ENCODE measurements at regions not wholly inside any gene's neighbourhood (a gene's known extent, or its start where the extent isn't known, plus 50 kb on each side); places are given as distances from the start of the nearest gene placed in this dataset.

- DNase-seq (ENCODE audit: low read depth), result no peak
Measured at GRCh38 chr11:15379483-15379882, 264.8 kb downstream of the INSC start.

GRCh38 chr11:15390857-15391256 lies 276.1 kb downstream of the INSC start:
- no peak for DNase-seq (ENCODE audit: low read depth)

GRCh38 chr11:15396778-15397177 lies 282.1 kb downstream of the INSC start:
- no peak for DNase-seq (ENCODE audit: low read depth)

GRCh38 chr11:15406851-15407351 lies 292.2 kb downstream of the INSC start:
- DNase-seq (ENCODE audit: low read depth), result no peak

- no peak for DNase-seq (ENCODE audit: low read depth)
Measured at GRCh38 chr11:15412054-15412453, 297.3 kb downstream of the INSC start.

- no peak for DNase-seq (ENCODE audit: low read depth)
Measured at GRCh38 chr11:15418921-15419320, 304.2 kb downstream of the INSC start.

GRCh38 chr11:15419696-15420095 lies 305.0 kb downstream of the INSC start:
- no peak for DNase-seq (ENCODE audit: low read depth)

- DNase-seq (ENCODE audit: low read depth), result no peak
Measured at GRCh38 chr11:15430381-15430780, 315.7 kb downstream of the INSC start.

- no peak for DNase-seq (ENCODE audit: low read depth)
Measured at GRCh38 chr11:15434529-15434928, 319.8 kb downstream of the INSC start.

GRCh38 chr11:15446315-15446714 lies 331.6 kb downstream of the INSC start:
- DNase-seq (ENCODE audit: low read depth), result no peak

GRCh38 chr11:15446929-15447328 lies 332.2 kb downstream of the INSC start:
- DNase-seq (ENCODE audit: low read depth), result no peak

- DNase-seq (ENCODE audit: low read depth), result no peak
Measured at GRCh38 chr11:15451713-15452112, 337.0 kb downstream of the INSC start.

GRCh38 chr11:15453211-15453765 lies 338.6 kb downstream of the INSC start:
- no peak for DNase-seq (ENCODE audit: low read depth)

GRCh38 chr11:15468466-15468865 lies 353.7 kb downstream of the INSC start:
- no peak for DNase-seq (ENCODE audit: low read depth)

- no peak for DNase-seq (ENCODE audit: low read depth)
Measured at GRCh38 chr11:15471048-15471894, 356.5 kb downstream of the INSC start.

GRCh38 chr11:15471895-15472799 lies 357.4 kb downstream of the INSC start:
- DNase-seq (ENCODE audit: low read depth), result no peak

GRCh38 chr11:15473954-15474837 lies 359.5 kb downstream of the INSC start:
- DNase-seq (ENCODE audit: low read depth), result no peak

GRCh38 chr11:15476371-15476917 lies 361.7 kb downstream of the INSC start:
- DNase-seq (ENCODE audit: low read depth), result no peak

- DNase-seq (ENCODE audit: low read depth), result no peak
Measured at GRCh38 chr11:15481871-15482270, 367.1 kb downstream of the INSC start.

GRCh38 chr11:15483205-15483604 lies 368.5 kb downstream of the INSC start:
- DNase-seq (ENCODE audit: low read depth), result no peak

GRCh38 chr11:15484398-15484797 lies 369.7 kb downstream of the INSC start:
- DNase-seq (ENCODE audit: low read depth), result no peak

Data from stimulated activated CD8-positive, alpha-beta memory T cell treated with anti-CD3 and anti-CD28 coated beads, Interleukin-7, amount 100 ng/mL, for 24 hours (primary cell).